Stomach (tissue), 8 donors: ENCODE measurements at regions not wholly inside any gene's neighbourhood (a gene's known extent, or its start where the extent isn't known, plus 50 kb on each side); places are given as distances from the start of the nearest gene placed in this dataset.

Experiments used
- DNase-seq, 2 donors: peaks; one replicate each; pipeline versions ENCODE4 v3.0.0 to v3.0.0-alpha.2; 2013 to 2019
- H3K27ac ChIP-seq, 5 donors: fragments of 200-600 bp in 4 of 5; sonication (generic) in 4 of 5; one replicate each; pipeline ENCODE4 v1.5.1; 2013 to 2019; ENCODE audit warnings: mild to moderate bottlenecking in 1 of 5, moderate library complexity in 1 of 5
- H3K27me3 ChIP-seq, 3 donors: fragments of 200-600 bp; sonication (generic); one replicate each; pipeline ENCODE4 v1.5.1; 2017 to 2019; ENCODE audit warnings: mixed run types in 1 of 3
- H3K36me3 ChIP-seq, 4 donors: fragments of 200-600 bp; sonication (generic); 1 replicate in 3 of 4; 2 replicates in 1 of 4; pipeline ENCODE4 v1.5.1; 2016 to 2019
- H3K4me1 ChIP-seq, 4 donors: fragments of 200-600 bp; sonication (generic); one replicate each; pipeline ENCODE4 v1.5.1; 2016 to 2019
- H3K4me3 ChIP-seq, 4 donors: fragments of 200-600 bp; sonication (generic) in 3 of 4; one replicate each; pipeline ENCODE4 v1.5.1; 2016 to 2019; ENCODE audit warnings: mild to moderate bottlenecking in 1 of 4
- H3K9me3 ChIP-seq, 4 donors: fragments of 200-600 bp; sonication (generic); one replicate each; pipeline ENCODE4 v1.5.1; 2016 to 2019
- CTCF ChIP-seq, 7 experiments: fragments of 450-650 bp in 4 of 7; fragments of 200-600 bp in 3 of 7; sonication (generic) in 3 of 7; IDR thresholded peaks; one replicate each; pipeline ENCODE4 v1.5.1; 2016 to 2019; ENCODE audit warnings: antibody characterized with exemption in 7 of 7, control low read depth in 2 of 7, mild to moderate bottlenecking in 1 of 7
- EP300 ChIP-seq: sonication (generic); formaldehyde crosslinking; IDR thresholded peaks from one replicate; pipeline ENCODE4 v1.6.1; 2017; ENCODE audit warnings: antibody characterized with exemption
- POLR2A ChIP-seq, 4 donors: fragments of 450-650 bp; IDR thresholded peaks; one replicate each; pipeline ENCODE4 v1.6.1; 2016; ENCODE audit warnings: antibody characterized with exemption in 4 of 4, control low read depth in 2 of 4, mild to moderate bottlenecking in 1 of 4, moderate library complexity in 1 of 4
- POLR2AphosphoS5 ChIP-seq, 3 donors: sonication (generic); formaldehyde crosslinking; IDR thresholded peaks; one replicate each; pipeline ENCODE4 v1.6.1; 2016; ENCODE audit warnings: antibody characterized with exemption in 3 of 3
- WGBS, 5 donors: extraction: QIAGEN DNeasy Blood & Tissue Kit in 3 of 5; methylation state at CpG; one replicate each; pipeline versions ENCODE4 v1.1.5 to v1.1.7; 2013 to 2018; 5-methylcytosine and 5-hydroxymethylcytosine counted together
- intact Hi-C: fragments of 100-400 bp; cut with DNase I; formaldehyde crosslinking; loops from one replicate; pipeline ENCODE4 v1.15.1; 2023; ENCODE audit warnings: low total_unique reads
- donor health status: healthy with polysubstance abuse.
- donor health status: Bipolar disorder and iron deficiency.
- donor health status: healthy.

GRCh38 chr2:142599504-142599903 is 278.0 kb upstream of the KYNU start:
- H3K27me3 ChIP-seq: no peaks in the 10 kb centered on the region
- intact Hi-C loops: no loop called here
- no peak overlapping the region for H3K4me3 ChIP-seq
- no peaks in the 10 kb centered on the region for H3K4me1 ChIP-seq
- H3K9me3 ChIP-seq: no peaks in the 10 kb centered on the region
- no peak overlapping the region for H3K27ac ChIP-seq
- DNase-seq: no peak
- TF ChIP-seq CTCF (IDR thresholded peaks at IDR 0.05): no peak
- TF ChIP-seq POLR2A (IDR thresholded peaks at IDR 0.05): no peak
- no peak for TF ChIP-seq POLR2AphosphoS5 (IDR thresholded peaks at IDR 0.05)
- TF ChIP-seq EP300: no peak
- H3K36me3 ChIP-seq: no peaks in the 10 kb centered on the region

DNA sequence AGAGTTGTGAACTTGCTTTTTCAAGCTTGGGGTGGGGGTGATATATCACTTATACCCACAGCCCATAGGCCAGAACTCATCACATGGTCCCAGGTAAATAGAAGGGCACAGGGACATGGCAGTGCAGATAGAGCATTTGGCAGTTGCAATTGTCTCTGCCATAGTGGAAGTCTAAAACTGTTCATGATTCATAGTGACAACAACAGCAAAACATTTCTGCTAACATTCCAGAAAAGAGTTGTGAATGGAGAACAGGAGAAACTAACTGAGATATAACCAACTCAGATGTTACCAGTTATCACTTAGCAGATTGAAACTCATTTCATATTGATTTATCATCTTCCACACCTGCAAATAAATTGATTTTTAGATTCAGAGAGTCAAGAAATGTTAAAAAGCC is 278.6 kb upstream of the KYNU start:
- TF ChIP-seq POLR2AphosphoS5 (IDR thresholded peaks at IDR 0.05) (no peak), POLR2A (IDR thresholded peaks at IDR 0.05) (no peak), EP300 (no peak)
- H3K27ac ChIP-seq: no peak overlapping the region
- H3K4me3 ChIP-seq: no peak overlapping the region
- H3K27me3 ChIP-seq: no peaks in the 10 kb centered on the region
- intact Hi-C loops: no loop called here
- no peaks in the 10 kb centered on the region for H3K36me3 ChIP-seq
- H3K4me1 ChIP-seq: no peaks in the 10 kb centered on the region
- DNase-seq: no peak
- H3K9me3 ChIP-seq: no peaks in the 10 kb centered on the region

GRCh38 chr2:142596334-142597088 is 281.0 kb upstream of the KYNU start:
- H3K4me3 ChIP-seq: no peak overlapping the region
- H3K36me3 ChIP-seq: no peaks in the 10 kb centered on the region
- TF ChIP-seq POLR2AphosphoS5 (IDR thresholded peaks at IDR 0.05) (no peak), CTCF (IDR thresholded peaks at IDR 0.05) (no peak), POLR2A (IDR thresholded peaks at IDR 0.05) (no peak), EP300 (no peak)
- 86 to 94% (median 88%) methylated on average over 2 of the region's 2 CpGs for WGBS, 5 donors
- no peaks in the 10 kb centered on the region for H3K27me3 ChIP-seq
- H3K27ac ChIP-seq: no peak overlapping the region
- intact Hi-C loops: no loop called here
- no peaks in the 10 kb centered on the region for H3K9me3 ChIP-seq
- no peak for DNase-seq
- no peaks in the 10 kb centered on the region for H3K4me1 ChIP-seq

DNA sequence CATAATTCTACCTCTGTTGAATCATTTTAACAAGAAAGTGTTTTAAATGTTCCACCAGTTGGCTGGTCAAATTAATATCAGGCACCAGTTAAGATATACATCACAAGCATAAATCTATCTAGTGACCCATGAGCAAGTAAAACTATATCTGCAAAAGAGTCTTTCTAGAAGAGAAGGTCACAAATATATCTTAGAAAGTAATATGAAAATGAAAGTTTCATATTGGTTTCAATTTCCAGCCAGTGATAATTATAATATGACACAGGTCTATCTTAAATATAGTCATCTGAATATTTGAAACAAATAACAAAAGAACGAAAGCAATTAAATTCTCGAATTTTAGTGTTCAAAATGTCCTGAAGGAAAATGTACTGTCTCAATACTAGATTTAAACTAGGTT is 282.5 kb upstream of the KYNU start:
- Histone ChIP-seq H3K36me3 (no peaks in the 10 kb centered on the region), H3K4me1 (no peaks in the 10 kb centered on the region), H3K27ac (no peak overlapping the region), H3K9me3 (no peaks in the 10 kb centered on the region), H3K27me3 (no peaks in the 10 kb centered on the region), H3K4me3 (no peak overlapping the region)
- TF ChIP-seq EP300: no peak
- no peak for DNase-seq
- 68 to 90% (median 82%) methylated on average over 2 of the region's 2 CpGs for WGBS, 5 donors
- intact Hi-C loops: no loop called here

GRCh38 chr2:142592171-142592570 is 285.3 kb upstream of the KYNU start:
- 62 to 73% (median 67%) methylated on average over 3 of the region's 3 CpGs for WGBS, 5 donors
- Histone ChIP-seq H3K4me1 (no peaks in the 10 kb centered on the region), H3K36me3 (no peaks in the 10 kb centered on the region), H3K27ac (no peak overlapping the region), H3K9me3 (no peaks in the 10 kb centered on the region), H3K27me3 (no peaks in the 10 kb centered on the region), H3K4me3 (no peak overlapping the region)
- DNase-seq: no peak
- intact Hi-C loops: no loop called here
- TF ChIP-seq CTCF (IDR thresholded peaks at IDR 0.05) (no peak), POLR2A (IDR thresholded peaks at IDR 0.05) (no peak), POLR2AphosphoS5 (IDR thresholded peaks at IDR 0.05) (no peak), EP300 (no peak)
